ENCODE measurements at regions not wholly inside any gene's neighbourhood (a gene's known extent, or its start where the extent isn't known, plus 50 kb on each side); places are given as distances from the start of the nearest gene placed in this dataset.

DNA sequence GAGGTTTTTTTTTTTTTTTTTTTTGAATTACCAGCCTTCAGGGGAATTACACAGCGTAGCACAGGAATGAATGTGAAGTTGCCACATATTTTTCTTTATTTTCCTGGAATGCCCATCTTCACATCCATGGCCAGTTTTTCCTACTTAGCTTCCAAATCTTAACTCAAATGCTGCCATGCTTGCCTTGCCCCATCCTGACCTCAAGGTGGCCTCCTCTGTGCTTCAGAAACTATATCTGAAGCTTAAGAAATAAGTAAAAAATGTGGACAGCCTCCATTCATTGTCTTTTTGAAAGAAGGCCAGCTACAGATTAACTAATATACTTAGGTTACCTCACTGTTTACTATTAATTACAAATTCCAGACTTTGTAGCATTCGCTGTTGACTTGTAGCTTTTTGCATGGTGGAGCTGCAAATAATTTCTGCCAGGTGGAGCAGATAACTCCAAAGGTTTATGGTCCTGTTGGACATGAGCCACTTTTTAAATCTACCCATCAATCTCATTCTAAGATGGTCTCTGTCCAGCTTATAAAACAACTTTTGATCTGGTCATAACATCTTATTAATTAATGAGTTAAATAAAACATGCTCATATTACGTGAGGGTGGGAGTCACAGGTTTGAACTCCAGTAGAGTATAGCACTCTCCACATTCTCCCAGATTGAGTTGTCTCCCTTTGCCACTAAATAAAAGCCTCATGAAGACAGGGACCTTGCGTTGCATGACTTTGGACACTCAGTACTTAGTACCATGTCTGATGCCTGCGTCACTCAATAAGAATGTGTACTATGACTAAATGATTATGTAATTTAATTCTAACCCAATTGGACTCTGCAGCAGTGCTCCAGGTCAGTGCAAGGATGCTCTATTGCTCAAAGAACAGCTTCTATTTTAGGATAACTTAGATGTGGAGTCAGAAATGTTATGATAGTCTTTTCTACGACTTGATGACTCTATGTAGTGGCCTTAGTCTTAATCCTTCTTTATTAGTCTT lies 678.6 kb upstream of the CITED2 start:
- peak overlapping the region; percentile 81 for H3K27ac ChIP-seq

DNA sequence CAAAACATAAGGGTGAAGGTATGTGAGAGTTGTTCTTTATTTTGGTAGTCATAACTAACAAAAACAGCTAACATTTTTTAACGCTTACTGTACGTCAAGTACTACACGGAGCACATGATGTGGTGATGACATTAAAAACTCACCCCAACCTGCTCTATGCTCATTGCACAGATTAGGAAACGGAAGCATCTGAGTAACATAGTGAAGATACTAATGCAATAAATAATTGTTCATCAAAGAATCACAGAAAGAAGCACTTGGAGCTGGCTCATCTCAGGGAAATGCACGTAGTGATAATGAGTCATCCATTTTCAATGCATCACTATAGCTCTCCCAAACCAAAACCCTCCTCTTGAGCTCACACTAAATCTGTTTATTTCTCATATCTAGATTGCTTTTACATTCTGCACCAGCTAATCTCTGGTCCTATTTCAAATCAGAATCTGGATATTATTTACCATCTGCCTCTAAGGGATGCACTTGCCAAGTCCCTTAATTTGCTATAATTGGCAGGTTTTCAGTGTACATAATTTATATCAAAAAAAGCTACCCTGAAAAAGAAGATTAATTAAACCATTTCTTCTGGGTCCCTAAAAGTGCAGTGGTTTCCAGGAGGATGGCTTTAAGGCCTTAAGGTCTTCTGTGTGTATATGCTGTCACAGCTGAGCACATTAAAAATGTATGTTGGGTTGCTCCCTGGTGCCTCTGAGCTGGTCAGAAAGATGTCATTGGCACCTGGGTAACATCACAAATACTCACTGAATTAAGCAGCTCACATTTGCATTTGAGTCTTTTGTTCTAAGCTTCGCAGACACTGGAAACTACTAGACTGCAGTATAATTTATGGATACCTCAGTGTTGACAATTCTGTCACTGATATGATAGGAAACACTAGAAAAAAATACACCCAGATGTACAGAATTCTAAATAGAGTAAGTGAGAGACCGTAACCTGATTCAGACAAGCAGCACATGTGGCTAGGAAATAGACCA lies 677.4 kb upstream of the CITED2 start:
- peak overlapping the region; percentile 81 for H3K27ac ChIP-seq
- TF ChIP-seq, protein P1, sequence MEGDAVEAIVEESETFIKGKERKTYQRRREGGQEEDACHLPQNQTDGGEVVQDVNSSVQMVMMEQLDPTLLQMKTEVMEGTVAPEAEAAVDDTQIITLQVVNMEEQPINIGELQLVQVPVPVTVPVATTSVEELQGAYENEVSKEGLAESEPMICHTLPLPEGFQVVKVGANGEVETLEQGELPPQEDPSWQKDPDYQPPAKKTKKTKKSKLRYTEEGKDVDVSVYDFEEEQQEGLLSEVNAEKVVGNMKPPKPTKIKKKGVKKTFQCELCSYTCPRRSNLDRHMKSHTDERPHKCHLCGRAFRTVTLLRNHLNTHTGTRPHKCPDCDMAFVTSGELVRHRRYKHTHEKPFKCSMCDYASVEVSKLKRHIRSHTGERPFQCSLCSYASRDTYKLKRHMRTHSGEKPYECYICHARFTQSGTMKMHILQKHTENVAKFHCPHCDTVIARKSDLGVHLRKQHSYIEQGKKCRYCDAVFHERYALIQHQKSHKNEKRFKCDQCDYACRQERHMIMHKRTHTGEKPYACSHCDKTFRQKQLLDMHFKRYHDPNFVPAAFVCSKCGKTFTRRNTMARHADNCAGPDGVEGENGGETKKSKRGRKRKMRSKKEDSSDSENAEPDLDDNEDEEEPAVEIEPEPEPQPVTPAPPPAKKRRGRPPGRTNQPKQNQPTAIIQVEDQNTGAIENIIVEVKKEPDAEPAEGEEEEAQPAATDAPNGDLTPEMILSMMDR (IDR thresholded peaks at IDR 0.05): no peak
- no peak for TF ChIP-seq ZFX (IDR thresholded peaks at IDR 0.05; ENCODE audit: borderline replicate concordance)

More for the DNA sequence above, 678.6 kb upstream of the CITED2 start:
- TF ChIP-seq, protein P1 (IDR thresholded peaks at IDR 0.05): peak; percentile 52
- TF ChIP-seq ZFX (IDR thresholded peaks at IDR 0.05; ENCODE audit: borderline replicate concordance): no peak

DNA sequence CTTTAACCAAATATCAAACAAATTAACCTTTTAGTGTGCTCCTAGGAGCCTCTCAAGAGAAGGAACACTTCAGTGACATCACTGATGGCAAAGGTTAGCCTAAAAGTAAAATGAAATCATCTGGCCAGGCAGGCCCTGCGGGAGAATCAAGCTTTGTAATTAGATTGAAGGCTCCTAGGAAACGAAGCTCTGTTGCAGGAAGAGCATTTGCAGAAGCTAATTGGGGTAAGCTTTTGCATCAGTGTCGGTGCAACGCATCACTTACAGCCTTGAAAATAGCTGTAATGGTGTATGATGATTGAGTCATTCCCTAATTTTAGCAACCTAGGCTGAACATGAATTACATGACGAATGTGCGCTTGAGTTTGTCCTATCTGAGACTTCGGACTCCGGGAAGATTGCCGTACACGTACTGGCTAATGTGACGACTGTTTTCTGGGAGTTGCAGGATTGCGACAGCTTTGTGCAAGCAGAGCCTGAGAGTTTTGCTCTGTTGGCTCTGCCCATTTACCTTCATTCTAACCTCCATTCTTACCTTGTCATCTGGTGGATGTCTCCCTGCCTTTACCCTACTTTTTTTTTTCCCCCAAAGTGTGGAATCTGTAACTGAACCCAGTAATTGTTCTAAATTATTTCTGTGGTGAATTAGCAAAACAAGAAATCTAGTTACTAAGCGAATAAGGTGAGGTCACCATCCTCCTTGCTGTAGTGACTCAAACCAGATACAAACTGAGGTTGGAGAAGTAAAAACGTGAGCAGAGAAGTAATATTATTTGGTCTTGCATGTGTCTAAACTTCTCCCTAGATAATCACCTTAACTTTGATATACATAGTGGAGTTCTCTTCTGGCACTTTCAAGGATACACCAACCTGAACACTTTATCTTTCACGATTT lies 675.9 kb upstream of the CITED2 start:
- no peak overlapping the region for H3K27ac ChIP-seq
- TF ChIP-seq, protein P1 (IDR thresholded peaks at IDR 0.05): no peak
- no peak for TF ChIP-seq ZFX (IDR thresholded peaks at IDR 0.05; ENCODE audit: borderline replicate concordance)

DNA sequence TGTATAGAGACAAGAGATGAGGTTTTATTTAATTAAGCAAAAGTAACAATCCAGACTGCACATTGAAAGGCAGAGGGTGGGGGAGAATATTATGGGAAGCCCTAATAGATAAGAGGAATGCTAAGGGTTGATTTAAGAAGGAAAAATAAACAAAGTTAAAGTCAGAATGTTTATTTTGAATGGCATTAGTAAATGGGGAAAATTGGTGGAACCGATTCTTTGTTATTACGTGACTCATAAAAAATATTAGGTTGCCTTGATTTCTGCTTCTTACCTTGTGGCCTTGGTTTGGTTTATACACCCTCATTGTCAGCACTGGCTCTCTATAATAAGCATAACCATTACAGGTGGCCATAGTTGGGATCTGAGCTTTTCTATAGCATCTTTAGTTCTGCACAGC lies 674.8 kb upstream of the CITED2 start:
- TF ChIP-seq, protein P1 (IDR thresholded peaks at IDR 0.05): no peak
- TF ChIP-seq ZFX (IDR thresholded peaks at IDR 0.05; ENCODE audit: borderline replicate concordance): no peak
- H3K27ac ChIP-seq: no peak overlapping the region

DNA sequence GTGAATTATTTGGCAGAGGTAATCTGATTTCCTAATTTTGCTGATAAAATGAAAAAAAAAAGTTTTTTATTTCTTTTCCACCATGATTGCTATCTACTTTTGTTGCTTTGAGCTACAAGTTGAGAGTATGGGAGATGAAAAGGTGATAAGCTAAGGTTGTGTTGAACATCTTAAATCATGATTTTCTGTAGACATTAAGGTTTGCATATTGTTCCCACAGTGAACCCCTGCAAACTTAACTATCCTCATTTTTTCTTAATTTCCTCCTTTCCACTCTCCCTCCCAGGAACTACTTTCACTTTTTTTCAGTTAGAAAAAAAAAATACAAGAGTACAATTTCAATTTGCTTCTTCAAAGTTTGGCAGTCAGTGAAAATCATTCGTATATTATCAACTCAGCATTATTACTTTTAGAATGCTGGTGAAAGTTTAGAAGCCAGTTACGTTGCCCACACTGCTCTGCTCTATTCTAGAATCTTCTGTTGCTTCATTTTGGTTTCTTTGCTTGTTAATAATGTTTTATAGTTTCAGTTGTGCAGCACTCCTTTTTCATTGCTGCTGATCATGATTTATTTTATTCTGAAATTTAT lies 673.8 kb upstream of the CITED2 start:
- no peak overlapping the region for H3K27ac ChIP-seq
- TF ChIP-seq, protein P1 (IDR thresholded peaks at IDR 0.05): no peak
- no peak for TF ChIP-seq ZFX (IDR thresholded peaks at IDR 0.05; ENCODE audit: borderline replicate concordance)

DNA sequence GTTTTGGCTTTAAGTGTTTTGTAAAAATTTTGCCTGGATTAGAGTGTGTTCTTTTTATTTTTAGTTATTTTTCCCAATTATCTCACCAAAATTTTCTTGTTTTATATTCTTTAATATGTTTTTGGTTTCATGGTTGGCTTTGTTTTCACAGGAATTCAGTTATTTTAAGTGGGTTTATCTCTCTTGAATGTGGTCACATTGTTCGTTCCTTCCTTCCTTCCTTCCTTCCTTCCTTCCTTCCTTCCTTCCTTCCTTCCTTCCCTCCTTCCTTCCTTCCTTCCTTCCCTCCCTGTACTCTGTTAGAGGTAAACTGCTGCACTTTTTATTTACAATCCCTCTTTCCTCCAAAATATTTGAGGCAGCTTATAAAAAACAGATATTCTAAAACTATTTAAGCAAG lies 672.9 kb upstream of the CITED2 start:
- no peak for TF ChIP-seq ZFX (IDR thresholded peaks at IDR 0.05; ENCODE audit: borderline replicate concordance)
- TF ChIP-seq, protein P1 (IDR thresholded peaks at IDR 0.05): no peak
- H3K27ac ChIP-seq: no peak overlapping the region
